ENCODE measurements at regions not wholly inside any gene's neighbourhood (a gene's known extent, or its start where the extent isn't known, plus 50 kb on each side); places are given as distances from the start of the nearest gene placed in this dataset.
A peak's percentile ranks its signal among the peaks of the same experiment; 100 is the strongest.

- no peak for DNase-seq
- Histone ChIP-seq H3K4me2 (ENCODE audit: low read depth, low read length, poor library complexity, severe bottlenecking) (no peak overlapping the region), H3K4me3 (ENCODE audit: low read length) (no peak overlapping the region), H3K27ac (ENCODE audit: low read length) (no peak overlapping the region), H3K4me1 (ENCODE audit: low read length) (no peaks in the 10 kb centered on the region), H3K79me2 (ENCODE audit: low read length) (no peaks in the 10 kb centered on the region), H3K9ac (ENCODE audit: low read length) (no peak overlapping the region), H3K27me3 (ENCODE audit: low read length) (no peaks in the 10 kb centered on the region), H3K36me3 (ENCODE audit: insufficient read depth, low read length) (no peaks in the 10 kb centered on the region), H3K9me3 (ENCODE audit: low read length) (peaks cover 25% of the 10 kb centered on the region), H4K20me1 (ENCODE audit: insufficient read depth, low read depth, low read length) (no peaks in the 10 kb centered on the region), H3K9me2 (replicated peaks; ENCODE audit: insufficient read depth, low read length) (no peaks in the 10 kb centered on the region), H2AFZ (ENCODE audit: low read length) (no peak overlapping the region)
Observed at GRCh38 chr1:104488296-104489015, 738.8 kb downstream of the AMY1C start.

- no peak for DNase-seq
- H3K27me3 ChIP-seq (ENCODE audit: low read length): no peaks in the 10 kb centered on the region
- no peak overlapping the region for H3K9ac ChIP-seq (ENCODE audit: low read length)
- no peaks in the 10 kb centered on the region for H3K79me2 ChIP-seq (ENCODE audit: low read length)
- H2AFZ ChIP-seq (ENCODE audit: low read length): no peak overlapping the region
- no peak overlapping the region for H3K4me3 ChIP-seq (ENCODE audit: low read length)
- H3K36me3 ChIP-seq (ENCODE audit: insufficient read depth, low read length): no peaks in the 10 kb centered on the region
- no peaks in the 10 kb centered on the region for H4K20me1 ChIP-seq (ENCODE audit: insufficient read depth, low read depth, low read length)
- no peak overlapping the region for H3K27ac ChIP-seq (ENCODE audit: low read length)
- no peaks in the 10 kb centered on the region for H3K9me2 ChIP-seq (replicated peaks; ENCODE audit: insufficient read depth, low read length)
- H3K9me3 ChIP-seq (ENCODE audit: low read length): peaks cover 25% of the 10 kb centered on the region
- H3K4me2 ChIP-seq (ENCODE audit: low read depth, low read length, poor library complexity, severe bottlenecking): no peak overlapping the region
- H3K4me1 ChIP-seq (ENCODE audit: low read length): no peaks in the 10 kb centered on the region
Observed at GRCh38 chr1:104526158-104526795, 776.6 kb downstream of the AMY1C start.

GRCh38 chr1:104531990-104532389, 782.3 kb downstream of the AMY1C start:
- no peaks in the 10 kb centered on the region for H3K36me3 ChIP-seq (ENCODE audit: insufficient read depth, low read length)
- H4K20me1 ChIP-seq (ENCODE audit: insufficient read depth, low read depth, low read length): no peaks in the 10 kb centered on the region
- DNase-seq: no peak
- H3K9me2 ChIP-seq (replicated peaks; ENCODE audit: insufficient read depth, low read length): no peaks in the 10 kb centered on the region
- peaks cover 18% of the 10 kb centered on the region; the same call in 1 of the 2 replicates for H3K9me3 ChIP-seq (ENCODE audit: low read length)
- no peak overlapping the region for H2AFZ ChIP-seq (ENCODE audit: low read length)
- H3K4me1 ChIP-seq (ENCODE audit: low read length): no peaks in the 10 kb centered on the region
- no peaks in the 10 kb centered on the region for H3K27me3 ChIP-seq (ENCODE audit: low read length)
- no peak overlapping the region for H3K4me2 ChIP-seq (ENCODE audit: low read depth, low read length, poor library complexity, severe bottlenecking)
- no peak overlapping the region for H3K9ac ChIP-seq (ENCODE audit: low read length)
- no peak overlapping the region for H3K27ac ChIP-seq (ENCODE audit: low read length)
- no peak overlapping the region for H3K4me3 ChIP-seq (ENCODE audit: low read length)
- no peaks in the 10 kb centered on the region for H3K79me2 ChIP-seq (ENCODE audit: low read length)

GRCh38 chr1:104574620-104575019, 824.9 kb downstream of the AMY1C start:
- Histone ChIP-seq H3K36me3 (ENCODE audit: insufficient read depth, low read length) (no peaks in the 10 kb centered on the region), H3K9me2 (replicated peaks; ENCODE audit: insufficient read depth, low read length) (no peaks in the 10 kb centered on the region), H3K9me3 (ENCODE audit: low read length) (peaks cover 3% of the 10 kb centered on the region), H3K27ac (ENCODE audit: low read length) (no peak overlapping the region), H3K9ac (ENCODE audit: low read length) (no peak overlapping the region), H3K4me2 (ENCODE audit: low read depth, low read length, poor library complexity, severe bottlenecking) (no peak overlapping the region), H3K4me1 (ENCODE audit: low read length) (no peaks in the 10 kb centered on the region), H3K79me2 (ENCODE audit: low read length) (no peaks in the 10 kb centered on the region), H3K27me3 (ENCODE audit: low read length) (no peaks in the 10 kb centered on the region), H3K4me3 (ENCODE audit: low read length) (no peak overlapping the region), H2AFZ (ENCODE audit: low read length) (no peak overlapping the region), H4K20me1 (ENCODE audit: insufficient read depth, low read depth, low read length) (no peaks in the 10 kb centered on the region)
- no peak for DNase-seq

- Histone ChIP-seq H3K9me3 (ENCODE audit: low read length) (no peaks in the 10 kb centered on the region), H2AFZ (ENCODE audit: low read length) (no peak overlapping the region), H3K9me2 (replicated peaks; ENCODE audit: insufficient read depth, low read length) (no peaks in the 10 kb centered on the region), H3K4me2 (ENCODE audit: low read depth, low read length, poor library complexity, severe bottlenecking) (no peak overlapping the region), H3K27me3 (ENCODE audit: low read length) (no peaks in the 10 kb centered on the region), H3K36me3 (ENCODE audit: insufficient read depth, low read length) (no peaks in the 10 kb centered on the region), H3K27ac (ENCODE audit: low read length) (peak overlapping the region; percentile 49; the same call in 1 of the 2 replicates), H3K4me1 (ENCODE audit: low read length) (peaks cover 14% of the 10 kb centered on the region), H3K9ac (ENCODE audit: low read length) (no peak overlapping the region), H4K20me1 (ENCODE audit: insufficient read depth, low read depth, low read length) (no peaks in the 10 kb centered on the region), H3K4me3 (ENCODE audit: low read length) (no peak overlapping the region), H3K79me2 (ENCODE audit: low read length) (no peaks in the 10 kb centered on the region)
- DNase-seq: peak; percentile 40
Observed at GRCh38 chr1:104592926-104593325, 843.2 kb downstream of the AMY1C start.

- no peak overlapping the region for H3K4me2 ChIP-seq (ENCODE audit: low read depth, low read length, poor library complexity, severe bottlenecking)
- no peaks in the 10 kb centered on the region for H3K79me2 ChIP-seq (ENCODE audit: low read length)
- DNase-seq: peak; percentile 42
- peak overlapping the region; percentile 34; the same call in 1 of the 2 replicates for H3K27ac ChIP-seq (ENCODE audit: low read length)
- H4K20me1 ChIP-seq (ENCODE audit: insufficient read depth, low read depth, low read length): no peaks in the 10 kb centered on the region
- H3K9me3 ChIP-seq (ENCODE audit: low read length): no peaks in the 10 kb centered on the region; the same call in 1 of the 2 replicates
- no peak overlapping the region for H3K9ac ChIP-seq (ENCODE audit: low read length)
- no peak overlapping the region; the same call in 1 of the 2 replicates for H2AFZ ChIP-seq (ENCODE audit: low read length)
- no peaks in the 10 kb centered on the region for H3K27me3 ChIP-seq (ENCODE audit: low read length)
- peaks cover 14% of the 10 kb centered on the region for H3K4me1 ChIP-seq (ENCODE audit: low read length)
- H3K4me3 ChIP-seq (ENCODE audit: low read length): no peak overlapping the region
- no peaks in the 10 kb centered on the region for H3K9me2 ChIP-seq (replicated peaks; ENCODE audit: insufficient read depth, low read length)
- H3K36me3 ChIP-seq (ENCODE audit: insufficient read depth, low read length): no peaks in the 10 kb centered on the region
Observed at GRCh38 chr1:104593413-104594187, 843.9 kb downstream of the AMY1C start.

- no peaks in the 10 kb centered on the region for H3K4me1 ChIP-seq (ENCODE audit: low read length)
- H2AFZ ChIP-seq (ENCODE audit: low read length): no peak overlapping the region
- DNase-seq: no peak
- H3K9ac ChIP-seq (ENCODE audit: low read length): no peak overlapping the region
- H3K9me2 ChIP-seq (replicated peaks; ENCODE audit: insufficient read depth, low read length): no peaks in the 10 kb centered on the region
- H3K4me3 ChIP-seq (ENCODE audit: low read length): no peak overlapping the region
- H3K27me3 ChIP-seq (ENCODE audit: low read length): no peaks in the 10 kb centered on the region
- no peaks in the 10 kb centered on the region for H3K36me3 ChIP-seq (ENCODE audit: insufficient read depth, low read length)
- H4K20me1 ChIP-seq (ENCODE audit: insufficient read depth, low read depth, low read length): no peaks in the 10 kb centered on the region
- no peak overlapping the region for H3K27ac ChIP-seq (ENCODE audit: low read length)
- no peaks in the 10 kb centered on the region for H3K79me2 ChIP-seq (ENCODE audit: low read length)
- peaks cover 29% of the 10 kb centered on the region for H3K9me3 ChIP-seq (ENCODE audit: low read length)
- no peak overlapping the region for H3K4me2 ChIP-seq (ENCODE audit: low read depth, low read length, poor library complexity, severe bottlenecking)
Observed at GRCh38 chr1:104617474-104617873, 867.8 kb downstream of the AMY1C start.

GRCh38 chr1:104621221-104621620, 871.5 kb downstream of the AMY1C start:
- Histone ChIP-seq H3K27me3 (ENCODE audit: low read length) (no peaks in the 10 kb centered on the region), H3K4me2 (ENCODE audit: low read depth, low read length, poor library complexity, severe bottlenecking) (no peak overlapping the region), H4K20me1 (ENCODE audit: insufficient read depth, low read depth, low read length) (no peaks in the 10 kb centered on the region), H2AFZ (ENCODE audit: low read length) (no peak overlapping the region), H3K36me3 (ENCODE audit: insufficient read depth, low read length) (no peaks in the 10 kb centered on the region), H3K4me1 (ENCODE audit: low read length) (no peaks in the 10 kb centered on the region), H3K79me2 (ENCODE audit: low read length) (no peaks in the 10 kb centered on the region), H3K4me3 (ENCODE audit: low read length) (no peak overlapping the region), H3K9me3 (ENCODE audit: low read length) (peaks cover 26% of the 10 kb centered on the region), H3K9me2 (replicated peaks; ENCODE audit: insufficient read depth, low read length) (no peaks in the 10 kb centered on the region), H3K27ac (ENCODE audit: low read length) (no peak overlapping the region), H3K9ac (ENCODE audit: low read length) (no peak overlapping the region)
- DNase-seq: no peak

Measured in Karpas-422 (cell line).